Endothelial cell of hepatic sinusoid (primary cell): ENCODE measurements at regions not wholly inside any gene's neighbourhood (a gene's known extent, or its start where the extent isn't known, plus 50 kb on each side); places are given as distances from the start of the nearest gene placed in this dataset.
"Not testable (repeated sequence)": the region's sequence is repeated elsewhere in the genome, so short reads cannot be mapped to it uniquely, and the experiment has no call there.

Experiments used
- in situ Hi-C: cut with HindIII; loops from 2 replicates; pipeline ENCODE4 v1.10.0; 2017; ENCODE audit warnings: low sequenced_read_pairs

- in situ Hi-C loops: no loop called here
Observed at GRCh38 chr13:55560331-55560730, 1580.4 kb upstream of the PRR20A start.

GRCh38 chr13:55563267-55563666 is 1577.5 kb upstream of the PRR20A start:
- in situ Hi-C loops: no loop called here

GRCh38 chr13:55566334-55566733 is 1574.4 kb upstream of the PRR20A start:
- in situ Hi-C loops: loop anchor here (5.0 kb wide), 1 partner anchor 56 kb away; no protein-coding TSS in a partner anchor

- in situ Hi-C loops: loop anchor here (5.0 kb wide), 1 partner anchor 56 kb away; no protein-coding TSS in a partner anchor
Observed at GRCh38 chr13:55566779-55567178, 1573.9 kb upstream of the PRR20A start.

- in situ Hi-C loops: loop anchor here (5.0 kb wide), 1 partner anchor 54 kb away; no protein-coding TSS in a partner anchor
Observed at GRCh38 chr13:55567721-55568625, 1572.7 kb upstream of the PRR20A start.

- in situ Hi-C loops: loop anchor here (5.0 kb wide), 1 partner anchor 53 kb away; no protein-coding TSS in a partner anchor
Observed at GRCh38 chr13:55569082-55569481, 1571.6 kb upstream of the PRR20A start.

- in situ Hi-C loops: loop anchor here (5.0 kb wide), 1 partner anchor 53 kb away; no protein-coding TSS in a partner anchor
Observed at GRCh38 chr13:55569514-55569913, 1571.2 kb upstream of the PRR20A start.

GRCh38 chr13:55570371-55570770 is 1570.3 kb upstream of the PRR20A start:
- in situ Hi-C loops: no loop called here

GRCh38 chr13:55571237-55571867 is 1569.4 kb upstream of the PRR20A start:
- in situ Hi-C loops: no loop called here

GRCh38 chr13:55572408-55572807 is 1568.3 kb upstream of the PRR20A start:
- in situ Hi-C loops: no loop called here

GRCh38 chr13:55572862-55573261 is 1567.9 kb upstream of the PRR20A start:
- in situ Hi-C loops: no loop called here

- in situ Hi-C loops: no loop called here
Observed at GRCh38 chr13:55573565-55573964, 1567.2 kb upstream of the PRR20A start.

GRCh38 chr13:55576389-55576788 is 1564.3 kb upstream of the PRR20A start:
- in situ Hi-C loops: no loop called here

GRCh38 chr13:55577082-55577846 is 1563.5 kb upstream of the PRR20A start:
- in situ Hi-C loops: no loop called here

GRCh38 chr13:55577847-55578210 is 1562.9 kb upstream of the PRR20A start:
- in situ Hi-C loops: no loop called here

GRCh38 chr13:55582294-55582693 is 1558.4 kb upstream of the PRR20A start:
- in situ Hi-C loops: not testable (repeated sequence)

GRCh38 chr13:55583953-55584593 is 1556.6 kb upstream of the PRR20A start:
- in situ Hi-C loops: no loop called here

- in situ Hi-C loops: no loop called here
Observed at GRCh38 chr13:55602784-55603183, 1537.9 kb upstream of the PRR20A start.

GRCh38 chr13:55606045-55606665 is 1534.6 kb upstream of the PRR20A start:
- in situ Hi-C loops: no loop called here
